WTC11 (cell line): ENCODE measurements at regions not wholly inside any gene's neighbourhood (a gene's known extent, or its start where the extent isn't known, plus 50 kb on each side); places are given as distances from the start of the nearest gene placed in this dataset.

Experiments
- ATAC-seq: fragments of 200-7000 bp; cut with Tn5 transposase; 2 replicates; pipeline ENCODE4 v1.10.0; 2021; ENCODE audit warnings: mild to moderate bottlenecking, moderate library complexity
- CTCF ChIA-PET: fragments of 300-600 bp; sonication (Branson Sonifier 250); formaldehyde crosslinking; loops from one replicate; lab custom pipeline; 2021; ENCODE audit warnings: antibody characterized with exemption; lab: Charles Lee
- POLR2A ChIA-PET: fragments of 350-600 bp; sonication (Branson Sonifier 250); formaldehyde crosslinking; loops from one replicate; lab custom pipeline; 2021; ENCODE audit warnings: antibody characterized with exemption; lab: Charles Lee
- DNase-seq: peaks from one replicate; pipeline ENCODE4 v3.0.0; 2021; ENCODE audit warnings: low spot score
- H3K27ac Mint-ChIP-seq: 2 replicates; pipeline ENCODE4 v1.8.0; 2021; ENCODE audit warnings: mixed read lengths
- H3K27me3 Mint-ChIP-seq: 2 replicates; pipeline ENCODE4 v1.8.0; 2021; ENCODE audit warnings: low read depth, mild to moderate bottlenecking, moderate library complexity, mixed read lengths
- H3K36me3 Mint-ChIP-seq: 2 replicates; pipeline ENCODE4 v1.8.0; 2021; ENCODE audit warnings: mixed read lengths
- H3K4me1 Mint-ChIP-seq: 2 replicates; pipeline ENCODE4 v1.8.0; 2022; ENCODE audit warnings: mixed read lengths
- H3K4me3 Mint-ChIP-seq: 2 replicates; pipeline ENCODE4 v1.8.0; 2021; ENCODE audit warnings: mild to moderate bottlenecking, moderate library complexity, mixed read lengths
- H3K9me3 Mint-ChIP-seq: 2 replicates; pipeline ENCODE4 v1.8.0; 2021; ENCODE audit warnings: mixed read lengths
- ARID4B ChIP-seq: sonication (generic); formaldehyde crosslinking; IDR thresholded peaks from 2 replicates; pipeline ENCODE4 v1.8.0; 2023; ENCODE audit warnings: missing genetic modification reagents, mild to moderate bottlenecking, borderline replicate concordance
- CDX4 ChIP-seq: fragments of 250-450 bp; sonication (Bioruptor Pico); IDR thresholded peaks from 2 replicates; pipeline ENCODE4 v1.9.0; 2021; ENCODE audit warnings: moderate library complexity, mild to moderate bottlenecking, inconsistent platforms, borderline replicate concordance
- CREB1 ChIP-seq: sonication (generic); formaldehyde crosslinking; IDR thresholded peaks from 2 replicates; pipeline ENCODE4 v1.8.0; 2023; ENCODE audit warnings: mild to moderate bottlenecking, missing genetic modification reagents
- FOXP1 ChIP-seq: sonication (generic); formaldehyde crosslinking; IDR thresholded peaks from 2 replicates; pipeline ENCODE4 v1.8.0; 2022; ENCODE audit warnings: missing genetic modification reagents, mild to moderate bottlenecking, moderate library complexity, borderline replicate concordance
- GRHL2 ChIP-seq: fragments of 250-450 bp; sonication (Bioruptor Pico); IDR thresholded peaks from 2 replicates; pipeline ENCODE4 v1.8.0; 2022; ENCODE audit warnings: mild to moderate bottlenecking, moderate library complexity; ENCODE audit not compliant: insufficient replicate concordance, severe bottlenecking
- IRF1 ChIP-seq: sonication (generic); formaldehyde crosslinking; IDR thresholded peaks from 2 replicates; pipeline ENCODE4 v1.8.0; 2023; ENCODE audit warnings: missing genetic modification reagents
- JAZF1 ChIP-seq: fragments of 250-450 bp; sonication (Bioruptor Pico); IDR thresholded peaks from 2 replicates; pipeline ENCODE4 v1.9.0; 2021; ENCODE audit warnings: moderate library complexity, mild to moderate bottlenecking, inconsistent platforms
- JUN ChIP-seq: sonication (generic); formaldehyde crosslinking; IDR thresholded peaks from 2 replicates; pipeline ENCODE4 v1.8.0; 2023; ENCODE audit warnings: mild to moderate bottlenecking, missing genetic modification reagents
- MLX ChIP-seq: sonication (generic); formaldehyde crosslinking; IDR thresholded peaks from 2 replicates; pipeline ENCODE4 v1.8.1; 2023; ENCODE audit warnings: mild to moderate bottlenecking, missing genetic modification reagents, moderate library complexity
- NFATC4 ChIP-seq: fragments of 250-450 bp; sonication (Bioruptor Pico); IDR thresholded peaks from 2 replicates; pipeline ENCODE4 v1.9.0; 2021; ENCODE audit warnings: mild to moderate bottlenecking
- OVOL2 ChIP-seq: fragments of 250-450 bp; sonication (Bioruptor Pico); IDR thresholded peaks from 2 replicates; pipeline ENCODE4 v1.9.0; 2021; ENCODE audit warnings: mild to moderate bottlenecking, borderline replicate concordance
- PRRX2 ChIP-seq: fragments of 250-450 bp; sonication (Bioruptor Pico); IDR thresholded peaks from 2 replicates; pipeline ENCODE4 v1.8.0; 2021; ENCODE audit warnings: mild to moderate bottlenecking
- RORB ChIP-seq: fragments of 250-450 bp; sonication (Bioruptor Pico); IDR thresholded peaks from 2 replicates; pipeline ENCODE4 v1.9.0; 2021; ENCODE audit warnings: mild to moderate bottlenecking
- SP1 ChIP-seq: sonication (generic); formaldehyde crosslinking; conservative IDR thresholded peaks from 2 replicates; pipeline ENCODE4 v1.8.1; 2022; ENCODE audit warnings: missing genetic modification reagents
- ZBTB43 ChIP-seq: sonication (generic); formaldehyde crosslinking; IDR thresholded peaks from 2 replicates; pipeline ENCODE4 v1.8.1; 2023; ENCODE audit warnings: mild to moderate bottlenecking, missing genetic modification reagents
- ZNF219 ChIP-seq: sonication (generic); formaldehyde crosslinking; IDR thresholded peaks from 2 replicates; pipeline ENCODE4 v1.8.0; 2023; ENCODE audit warnings: missing genetic modification reagents, mild to moderate bottlenecking, borderline replicate concordance
- ZNF425 ChIP-seq: fragments of 250-450 bp; sonication (Bioruptor Pico); conservative IDR thresholded peaks from 2 replicates; pipeline ENCODE4 v1.9.0; 2021; ENCODE audit warnings: mild to moderate bottlenecking

- H3K4me1 Mint-ChIP-seq, result no peaks in the 10 kb centered on the region
- no peak overlapping the region for H3K27ac Mint-ChIP-seq
- no peaks in the 10 kb centered on the region for H3K9me3 Mint-ChIP-seq
- no peaks in the 10 kb centered on the region for H3K36me3 Mint-ChIP-seq
- no peaks in the 10 kb centered on the region for H3K27me3 Mint-ChIP-seq
- ATAC-seq (no peak), DNase-seq (no peak)
- TF ChIP-seq IRF1 (no peak), MLX (CRISPR knock-in tag) (no peak), SP1 (CRISPR knock-in tag) (no peak), GRHL2 (CRISPR knock-in tag) (no peak), ZNF219 (CRISPR knock-in tag) (no peak)
- ChIA-PET CTCF (no interaction called here), POLR2A (no interaction called here)
- no peak overlapping the region for H3K4me3 Mint-ChIP-seq
Observed at GRCh38 chrX:117455787-117456186, 660.8 kb downstream of the KLHL13 start.

- CTCF ChIA-PET, result no interaction called here
- TF ChIP-seq CREB1 (CRISPR knock-in tag) (no peak), RORB (CRISPR knock-in tag) (no peak), ZNF425 (no peak), JUN (no peak)
- H3K4me3 Mint-ChIP-seq, result no peak overlapping the region
- ATAC-seq (no peak), DNase-seq (no peak)
- peaks cover 12% of the 10 kb centered on the region for H3K9me3 Mint-ChIP-seq
- POLR2A ChIA-PET, result no interaction called here
- no peaks in the 10 kb centered on the region for H3K27me3 Mint-ChIP-seq
- no peaks in the 10 kb centered on the region for H3K4me1 Mint-ChIP-seq
- H3K27ac Mint-ChIP-seq, result no peak overlapping the region
- H3K36me3 Mint-ChIP-seq, result peaks cover 2% of the 10 kb centered on the region; the same call in 1 of the 2 replicates
Observed at GRCh38 chrX:117429501-117429900, 687.1 kb downstream of the KLHL13 start.

GRCh38 chrX:117407449-117408150 lies 709.0 kb downstream of the KLHL13 start:
- H3K36me3 Mint-ChIP-seq, result peaks cover 11% of the 10 kb centered on the region
- H3K4me1 Mint-ChIP-seq, result no peaks in the 10 kb centered on the region
- ChIA-PET CTCF (no interaction called here), POLR2A (no interaction called here)
- no peak overlapping the region for H3K4me3 Mint-ChIP-seq
- ATAC-seq, result no peak
- H3K27me3 Mint-ChIP-seq, result no peaks in the 10 kb centered on the region
- peaks cover 28% of the 10 kb centered on the region for H3K9me3 Mint-ChIP-seq
- no peak overlapping the region for H3K27ac Mint-ChIP-seq
- no peak for DNase-seq
- TF ChIP-seq FOXP1 (CRISPR knock-in tag), result no peak
- TF ChIP-seq ZNF425, result no peak
- no peak for TF ChIP-seq NFATC4 (CRISPR knock-in tag)
- no peak for TF ChIP-seq PRRX2 (CRISPR knock-in tag)
- TF ChIP-seq CDX4, result no peak
- no peak for TF ChIP-seq JAZF1 (CRISPR knock-in tag)
- TF ChIP-seq ZBTB43 (CRISPR knock-in tag), result no peak
- no peak for TF ChIP-seq ARID4B (CRISPR knock-in tag)
- TF ChIP-seq OVOL2 (CRISPR knock-in tag), result no peak
